M059J (cell line): ENCODE measurements at regions not wholly inside any gene's neighbourhood (a gene's known extent, or its start where the extent isn't known, plus 50 kb on each side); places are given as distances from the start of the nearest gene placed in this dataset.
"Not testable (repeated sequence)": the region's sequence is repeated elsewhere in the genome, so short reads cannot be mapped to it uniquely, and the experiment has no call there.

ENCODE experiments used
- DNase-seq: peaks from one replicate; pipeline ENCODE4 v3.0.0-alpha.2; 2012; ENCODE audit warnings: low read depth

DNA sequence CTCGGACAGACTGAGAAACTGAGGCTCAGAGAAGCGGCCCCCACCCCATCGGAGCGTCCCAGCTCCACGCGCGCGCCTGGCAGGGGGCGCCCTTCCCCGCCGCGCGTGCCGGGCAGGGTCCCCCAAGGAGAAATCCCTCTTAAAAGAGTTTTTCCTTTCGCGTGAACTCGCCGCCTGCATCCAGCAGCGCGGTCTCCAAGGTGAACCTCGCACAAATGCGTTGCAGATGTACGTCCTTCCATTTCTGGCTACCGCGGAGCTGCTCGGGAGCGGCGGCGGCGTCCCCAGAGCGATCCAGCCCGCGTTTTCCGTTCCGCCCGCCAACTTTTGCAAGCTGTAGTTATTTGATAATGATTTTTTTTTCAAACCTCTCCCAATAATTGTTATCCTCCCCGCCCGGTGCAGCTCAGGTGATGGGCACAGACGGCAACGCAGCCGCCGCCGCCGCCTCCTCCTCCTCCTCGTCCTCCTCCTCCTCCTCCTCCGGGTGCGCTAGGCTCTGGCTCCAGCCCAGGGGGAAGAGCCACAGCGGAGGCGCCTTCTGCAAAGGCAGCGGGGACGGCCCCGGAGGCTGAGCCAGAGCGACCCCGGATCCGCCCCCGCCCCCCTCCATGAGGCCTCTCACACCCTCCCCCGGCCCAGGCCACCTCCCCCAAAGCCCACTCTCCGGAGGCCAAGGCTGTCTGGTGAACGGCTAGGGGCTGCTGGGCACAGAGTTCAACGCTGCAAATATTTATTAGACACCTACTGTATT, 74.0 kb upstream of the CUX1 start:
- DNase-seq: peak; percentile 56

- no peak for DNase-seq
Observed at GRCh38 chr7:101743995-101744360, 73.4 kb upstream of the CUX1 start.

DNA sequence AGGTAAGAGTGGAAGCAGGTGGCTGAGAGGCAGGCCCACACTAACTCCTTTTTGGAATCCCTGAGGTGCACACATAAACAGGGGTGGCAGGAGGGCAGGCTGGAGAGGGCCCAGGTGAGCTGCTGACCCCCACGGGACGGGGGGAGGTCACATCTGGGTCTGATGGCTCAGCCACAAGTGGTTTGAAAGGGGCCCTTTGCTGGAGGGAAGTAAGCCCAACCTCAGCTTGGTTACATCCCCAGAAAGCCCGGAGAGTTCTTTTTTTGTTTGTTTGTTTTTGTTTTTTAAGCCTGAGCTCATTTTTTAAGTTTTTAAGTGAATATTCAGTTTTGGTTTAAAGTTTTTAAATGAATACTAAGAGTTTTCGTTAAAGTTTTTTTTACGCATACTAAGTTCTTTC, 72.8 kb upstream of the CUX1 start:
- DNase-seq: no peak

- no peak for DNase-seq
Observed at GRCh38 chr7:101746314-101746713, 71.1 kb upstream of the CUX1 start.

- DNase-seq: no peak
Observed at GRCh38 chr7:101747053-101747878, 70.2 kb upstream of the CUX1 start.

GRCh38 chr7:101747879-101748345, 69.5 kb upstream of the CUX1 start:
- no peak for DNase-seq

GRCh38 chr7:101749891-101750290, 67.5 kb upstream of the CUX1 start:
- no peak for DNase-seq

DNA sequence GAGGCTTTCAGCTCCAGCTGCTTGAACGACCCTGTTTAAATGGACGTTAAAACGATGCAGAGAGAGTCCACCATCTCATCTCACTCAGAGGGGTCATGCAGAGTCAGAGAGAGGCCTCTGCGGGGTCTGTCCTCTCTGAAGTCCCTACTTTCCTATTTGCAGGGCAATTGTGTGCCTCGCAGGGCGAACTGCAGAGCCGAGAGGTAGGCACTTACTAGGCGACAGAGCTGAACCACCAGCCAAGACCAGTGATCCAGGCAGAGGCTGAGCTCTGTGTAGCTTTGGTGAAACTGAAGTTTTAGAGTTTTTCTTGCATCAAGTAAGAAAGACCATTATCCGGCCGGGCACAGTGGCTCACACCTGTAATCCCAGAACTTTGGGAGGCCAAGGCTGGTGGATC, 64.1 kb upstream of the CUX1 start:
- no peak for DNase-seq

GRCh38 chr7:101754424-101755159, 62.8 kb upstream of the CUX1 start:
- DNase-seq: peak; percentile 75

DNA sequence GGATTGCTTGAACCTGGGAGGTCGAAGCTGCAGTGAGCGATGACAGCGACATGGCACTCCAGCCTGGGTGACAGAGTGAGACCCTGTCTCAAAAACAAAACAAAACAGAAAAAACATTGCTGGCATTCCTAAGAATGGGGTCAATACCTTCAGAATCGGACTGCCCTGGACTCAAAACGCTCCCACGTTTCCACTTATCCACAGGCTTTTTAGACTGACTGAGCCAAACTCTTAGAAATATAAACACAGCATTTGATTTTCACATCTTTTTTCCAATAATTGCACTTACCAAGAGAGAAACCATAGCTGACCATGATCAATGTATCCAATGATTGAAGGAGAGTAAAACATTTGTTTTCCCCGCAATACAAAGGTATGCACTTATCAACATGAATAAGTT, 59.5 kb upstream of the CUX1 start:
- no peak for DNase-seq

DNA sequence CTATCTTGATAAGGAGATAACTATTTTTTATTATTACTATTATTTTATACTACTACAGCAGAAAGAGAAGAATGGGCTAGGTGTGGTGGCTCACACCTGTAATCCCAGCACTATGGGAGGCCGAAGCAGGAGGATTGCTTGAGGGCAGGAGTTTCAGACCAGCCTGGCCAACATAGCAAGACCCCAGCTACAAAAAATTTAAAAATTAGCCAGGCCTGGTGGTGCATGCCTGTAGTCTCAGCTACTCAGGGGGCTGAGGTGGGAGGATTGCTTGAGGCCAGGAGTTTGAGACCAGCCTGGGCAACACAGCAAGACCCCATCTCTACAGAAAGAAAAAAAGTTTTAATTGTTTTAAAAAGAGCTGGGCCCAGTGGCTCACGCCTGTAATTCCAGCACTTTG, 58.9 kb upstream of the CUX1 start:
- DNase-seq: not testable (repeated sequence)

- DNase-seq: no peak
Observed at GRCh38 chr7:101764221-101764620, 53.2 kb upstream of the CUX1 start.

DNA sequence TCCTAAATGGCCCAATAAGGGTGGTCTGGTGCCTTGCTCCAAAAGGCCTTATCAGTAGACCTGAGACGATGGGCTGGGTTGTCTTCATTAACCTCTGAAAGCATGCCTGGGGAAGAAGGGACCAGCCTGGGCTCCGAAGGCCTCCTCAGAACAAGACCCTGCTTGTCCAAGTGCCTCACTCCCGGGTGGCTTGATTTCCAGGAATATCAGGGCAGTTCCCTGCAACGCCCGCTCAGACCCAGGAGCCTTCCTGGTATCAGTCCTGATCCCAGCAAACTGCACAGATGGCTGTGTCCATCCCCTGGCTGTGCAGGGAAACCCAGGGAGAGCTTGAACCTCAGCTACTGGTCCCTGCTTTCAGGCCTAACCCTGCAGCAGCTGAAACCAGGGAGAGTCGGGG, 49.9 kb upstream of the CUX1 start:
- no peak for DNase-seq
